Neural cell (in vitro differentiated cells): ENCODE measurements at regions not wholly inside any gene's neighbourhood (a gene's known extent, or its start where the extent isn't known, plus 50 kb on each side); places are given as distances from the start of the nearest gene placed in this dataset.

ENCODE experiments used
- H2AFZ ChIP-seq: fragments of 200-600, 300-800 bp; sonication (generic), shearing (Covaris generic); 2 replicates; pipeline ENCODE4 v1.6.0; 2014; ENCODE audit warnings: low read depth, mild to moderate bottlenecking, antibody characterized with exemption, low read length, moderate library complexity
- H3F3A ChIP-seq: fragments of 200-600 bp; shearing (Covaris generic); 2 replicates; pipeline ENCODE4 v1.6.1; 2016; ENCODE audit warnings: mild to moderate bottlenecking, moderate library complexity, mixed read lengths, antibody characterized with exemption, low read length; ENCODE audit not compliant: insufficient read depth, poor library complexity, severe bottlenecking
- H3K27ac ChIP-seq: fragments of 200-600, 300-800 bp; sonication (generic), shearing (Covaris generic); 2 replicates; pipeline ENCODE4 v1.5.1; 2014; ENCODE audit warnings: mild to moderate bottlenecking, low read length, moderate library complexity
- H3K27me3 ChIP-seq: fragments of 300-800, 200-600 bp; sonication (generic), shearing (Covaris generic); 2 replicates; pipeline ENCODE4 v1.6.0; 2014; ENCODE audit warnings: mild to moderate bottlenecking, low read depth, low read length, moderate library complexity; ENCODE audit not compliant: insufficient read depth
- H3K36me3 ChIP-seq: fragments of 300-800, 200-600 bp; sonication (generic), shearing (Covaris generic); 2 replicates; pipeline ENCODE4 v1.5.1; 2014; ENCODE audit warnings: mild to moderate bottlenecking, antibody characterized with exemption, low read length, moderate library complexity; ENCODE audit not compliant: insufficient read depth
- H3K4me2 ChIP-seq: fragments of 300-800, 200-600 bp; sonication (generic), shearing (Covaris generic); 2 replicates; pipeline ENCODE4 v1.6.0; 2014; ENCODE audit warnings: mild to moderate bottlenecking, low read length
- H3K4me3 ChIP-seq: fragments of 300-800, 200-600 bp; sonication (generic), shearing (Covaris generic); 2 replicates; pipeline ENCODE4 v1.5.1; 2014; ENCODE audit warnings: mild to moderate bottlenecking, low read length, moderate library complexity
- H3K79me2 ChIP-seq: fragments of 200-600 bp; shearing (Covaris generic); replicated peaks from 2 replicates; pipeline ENCODE4 v1.6.0; 2014; ENCODE audit warnings: mild to moderate bottlenecking, low read length, moderate library complexity; ENCODE audit not compliant: insufficient read depth
- H3K9ac ChIP-seq: fragments of 300-800, 200-600 bp; sonication (generic), shearing (Covaris generic); 2 replicates; pipeline ENCODE4 v1.6.1; 2016; ENCODE audit warnings: mild to moderate bottlenecking, low read length, mixed read lengths
- H3K9me2 ChIP-seq: fragments of 200-600 bp; shearing (Covaris generic); 2 replicates; pipeline ENCODE4 v1.6.1; 2016; ENCODE audit warnings: mild to moderate bottlenecking, low read length, mixed read lengths; ENCODE audit not compliant: insufficient read depth
- H3K9me3 ChIP-seq: fragments of 200-600, 300-800 bp; sonication (generic), shearing (Covaris generic); 2 replicates; pipeline ENCODE4 v1.6.1; 2016; ENCODE audit warnings: mild to moderate bottlenecking, mixed run types, low read length, moderate library complexity, mixed read lengths
- H4K20me1 ChIP-seq: fragments of 200-600 bp; shearing (Covaris generic); 2 replicates; pipeline ENCODE4 v1.6.1; 2016; ENCODE audit warnings: mild to moderate bottlenecking, mixed run types; ENCODE audit not compliant: insufficient read depth
- EP300 ChIP-seq: fragments of 450-650 bp; conservative IDR thresholded peaks from 2 replicates; pipeline ENCODE4 v1.6.1; 2014; ENCODE audit warnings: antibody characterized with exemption, mild to moderate bottlenecking, moderate library complexity; ENCODE audit not compliant: poor library complexity, severe bottlenecking
- EZH2 ChIP-seq: fragments of 200-600, 300-800 bp; shearing (Covaris generic), sonication (generic); IDR thresholded peaks from 2 replicates; pipeline ENCODE4 v1.6.1; 2014; ENCODE audit warnings: antibody characterized with exemption, low read length, borderline replicate concordance, mild to moderate bottlenecking; ENCODE audit not compliant: insufficient read depth, poor library complexity, severe bottlenecking
- MXI1 ChIP-seq: fragments of 450-650 bp; conservative IDR thresholded peaks from 2 replicates; pipeline ENCODE4 v1.6.1; 2014; ENCODE audit warnings: antibody characterized with exemption, mild to moderate bottlenecking; ENCODE audit not compliant: poor library complexity, severe bottlenecking
- POLR2AphosphoS5 ChIP-seq: IDR thresholded peaks from 2 replicates; pipeline ENCODE4 v1.6.1; 2012
- RAD21 ChIP-seq: fragments of 450-650 bp; conservative IDR thresholded peaks from 2 replicates; pipeline ENCODE4 v1.6.1; 2014; ENCODE audit warnings: antibody characterized with exemption, mild to moderate bottlenecking, moderate library complexity
- SMC3 ChIP-seq: fragments of 450-650 bp; conservative IDR thresholded peaks from 2 replicates; pipeline ENCODE4 v1.6.1; 2014; ENCODE audit warnings: antibody characterized with exemption, mild to moderate bottlenecking, moderate library complexity; ENCODE audit not compliant: poor library complexity
- TAF1 ChIP-seq: IDR thresholded peaks from 2 replicates; pipeline ENCODE4 v1.6.1; 2012; ENCODE audit warnings: low read depth
- TF ChIP-seq, protein P1 (sequence below): fragments of 450-650 bp; IDR thresholded peaks from 2 replicates; pipeline ENCODE4 v1.5.1; 2014; ENCODE audit warnings: antibody characterized with exemption, mild to moderate bottlenecking, moderate library complexity; ENCODE audit not compliant: poor library complexity, severe bottlenecking
- TF ChIP-seq, protein P2 (sequence below): IDR thresholded peaks from 2 replicates; pipeline ENCODE4 v1.6.1; 2012; ENCODE audit warnings: borderline replicate concordance

- Histone ChIP-seq H3K79me2 (no peaks in the 10 kb centered on the region), H3K27me3 (no peaks in the 10 kb centered on the region), H3K9me3 (no peaks in the 10 kb centered on the region), H3K36me3 (no peaks in the 10 kb centered on the region), H3K4me3 (no peak overlapping the region), H3K9me2 (no peaks in the 10 kb centered on the region), H3K4me2 (no peak overlapping the region), H3K27ac (no peak overlapping the region), H3K9ac (no peak overlapping the region), H3F3A (no peaks in the 10 kb centered on the region), H4K20me1 (no peaks in the 10 kb centered on the region), H2AFZ (no peak overlapping the region)
- TF ChIP-seq, protein P1, sequence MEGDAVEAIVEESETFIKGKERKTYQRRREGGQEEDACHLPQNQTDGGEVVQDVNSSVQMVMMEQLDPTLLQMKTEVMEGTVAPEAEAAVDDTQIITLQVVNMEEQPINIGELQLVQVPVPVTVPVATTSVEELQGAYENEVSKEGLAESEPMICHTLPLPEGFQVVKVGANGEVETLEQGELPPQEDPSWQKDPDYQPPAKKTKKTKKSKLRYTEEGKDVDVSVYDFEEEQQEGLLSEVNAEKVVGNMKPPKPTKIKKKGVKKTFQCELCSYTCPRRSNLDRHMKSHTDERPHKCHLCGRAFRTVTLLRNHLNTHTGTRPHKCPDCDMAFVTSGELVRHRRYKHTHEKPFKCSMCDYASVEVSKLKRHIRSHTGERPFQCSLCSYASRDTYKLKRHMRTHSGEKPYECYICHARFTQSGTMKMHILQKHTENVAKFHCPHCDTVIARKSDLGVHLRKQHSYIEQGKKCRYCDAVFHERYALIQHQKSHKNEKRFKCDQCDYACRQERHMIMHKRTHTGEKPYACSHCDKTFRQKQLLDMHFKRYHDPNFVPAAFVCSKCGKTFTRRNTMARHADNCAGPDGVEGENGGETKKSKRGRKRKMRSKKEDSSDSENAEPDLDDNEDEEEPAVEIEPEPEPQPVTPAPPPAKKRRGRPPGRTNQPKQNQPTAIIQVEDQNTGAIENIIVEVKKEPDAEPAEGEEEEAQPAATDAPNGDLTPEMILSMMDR: no peak
- no peak for TF ChIP-seq TAF1
- TF ChIP-seq SMC3: no peak
- TF ChIP-seq MXI1: no peak
- no peak for TF ChIP-seq RAD21
- no peak for TF ChIP-seq POLR2AphosphoS5
- no peak for TF ChIP-seq EZH2
- no peak for TF ChIP-seq EP300
- TF ChIP-seq, protein P2, sequence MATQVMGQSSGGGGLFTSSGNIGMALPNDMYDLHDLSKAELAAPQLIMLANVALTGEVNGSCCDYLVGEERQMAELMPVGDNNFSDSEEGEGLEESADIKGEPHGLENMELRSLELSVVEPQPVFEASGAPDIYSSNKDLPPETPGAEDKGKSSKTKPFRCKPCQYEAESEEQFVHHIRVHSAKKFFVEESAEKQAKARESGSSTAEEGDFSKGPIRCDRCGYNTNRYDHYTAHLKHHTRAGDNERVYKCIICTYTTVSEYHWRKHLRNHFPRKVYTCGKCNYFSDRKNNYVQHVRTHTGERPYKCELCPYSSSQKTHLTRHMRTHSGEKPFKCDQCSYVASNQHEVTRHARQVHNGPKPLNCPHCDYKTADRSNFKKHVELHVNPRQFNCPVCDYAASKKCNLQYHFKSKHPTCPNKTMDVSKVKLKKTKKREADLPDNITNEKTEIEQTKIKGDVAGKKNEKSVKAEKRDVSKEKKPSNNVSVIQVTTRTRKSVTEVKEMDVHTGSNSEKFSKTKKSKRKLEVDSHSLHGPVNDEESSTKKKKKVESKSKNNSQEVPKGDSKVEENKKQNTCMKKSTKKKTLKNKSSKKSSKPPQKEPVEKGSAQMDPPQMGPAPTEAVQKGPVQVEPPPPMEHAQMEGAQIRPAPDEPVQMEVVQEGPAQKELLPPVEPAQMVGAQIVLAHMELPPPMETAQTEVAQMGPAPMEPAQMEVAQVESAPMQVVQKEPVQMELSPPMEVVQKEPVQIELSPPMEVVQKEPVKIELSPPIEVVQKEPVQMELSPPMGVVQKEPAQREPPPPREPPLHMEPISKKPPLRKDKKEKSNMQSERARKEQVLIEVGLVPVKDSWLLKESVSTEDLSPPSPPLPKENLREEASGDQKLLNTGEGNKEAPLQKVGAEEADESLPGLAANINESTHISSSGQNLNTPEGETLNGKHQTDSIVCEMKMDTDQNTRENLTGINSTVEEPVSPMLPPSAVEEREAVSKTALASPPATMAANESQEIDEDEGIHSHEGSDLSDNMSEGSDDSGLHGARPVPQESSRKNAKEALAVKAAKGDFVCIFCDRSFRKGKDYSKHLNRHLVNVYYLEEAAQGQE: no peak
Measured at GRCh38 chr9:79152306-79152705, 419.5 kb upstream of the TLE4 start.

GRCh38 chr9:79154806-79155205 is 417.0 kb upstream of the TLE4 start:
- no peaks in the 10 kb centered on the region for H3K9me3 ChIP-seq
- no peaks in the 10 kb centered on the region for H3F3A ChIP-seq
- H4K20me1 ChIP-seq: no peaks in the 10 kb centered on the region
- TF ChIP-seq SMC3 (no peak), RAD21 (no peak)
- H3K4me3 ChIP-seq: no peak overlapping the region
- H3K79me2 ChIP-seq: no peaks in the 10 kb centered on the region
- H3K4me2 ChIP-seq: no peak overlapping the region
- no peak overlapping the region for H3K9ac ChIP-seq
- H3K36me3 ChIP-seq: no peaks in the 10 kb centered on the region
- no peak overlapping the region for H3K27ac ChIP-seq
- no peaks in the 10 kb centered on the region for H3K27me3 ChIP-seq
- H3K9me2 ChIP-seq: no peaks in the 10 kb centered on the region
- no peak overlapping the region for H2AFZ ChIP-seq

GRCh38 chr9:79155308-79155707 is 416.5 kb upstream of the TLE4 start:
- no peak overlapping the region for H3K4me2 ChIP-seq
- no peak overlapping the region for H3K4me3 ChIP-seq
- no peaks in the 10 kb centered on the region for H3K27me3 ChIP-seq
- no peaks in the 10 kb centered on the region for H4K20me1 ChIP-seq
- no peaks in the 10 kb centered on the region for H3K79me2 ChIP-seq
- H2AFZ ChIP-seq: no peak overlapping the region
- H3F3A ChIP-seq: no peaks in the 10 kb centered on the region
- no peaks in the 10 kb centered on the region for H3K9me2 ChIP-seq
- no peak for TF ChIP-seq EZH2
- no peak for TF ChIP-seq SMC3
- no peak for TF ChIP-seq MXI1
- TF ChIP-seq, protein P2: no peak
- no peak for TF ChIP-seq POLR2AphosphoS5
- TF ChIP-seq, protein P1: no peak
- TF ChIP-seq RAD21: no peak
- no peak for TF ChIP-seq TAF1
- no peak overlapping the region for H3K27ac ChIP-seq
- no peaks in the 10 kb centered on the region for H3K36me3 ChIP-seq
- H3K9me3 ChIP-seq: no peaks in the 10 kb centered on the region
- no peak overlapping the region for H3K9ac ChIP-seq
